HFFc6 (cell line): ENCODE measurements at regions not wholly inside any gene's neighbourhood (a gene's known extent, or its start where the extent isn't known, plus 50 kb on each side); places are given as distances from the start of the nearest gene placed in this dataset.
"Not testable (repeated sequence)": the region's sequence is repeated elsewhere in the genome, so short reads cannot be mapped to it uniquely, and the experiment has no call there.

Experiments
- DNase-seq: peaks from one replicate; pipeline ENCODE4 v3.0.0-alpha.2; 2018
- H3K27ac Mint-ChIP-seq: 2 replicates; pipeline ENCODE4 v1.8.0; 2020; ENCODE audit warnings: mild to moderate bottlenecking, mixed read lengths
- H3K27me3 Mint-ChIP-seq: 2 replicates; pipeline ENCODE4 v1.8.0; 2021; ENCODE audit warnings: mild to moderate bottlenecking, moderate library complexity, mixed read lengths; ENCODE audit not compliant: insufficient read depth
- H3K36me3 Mint-ChIP-seq: 2 replicates; pipeline ENCODE4 v1.8.0; 2021; ENCODE audit warnings: low read depth, mixed read lengths
- H3K4me1 Mint-ChIP-seq: 2 replicates; pipeline ENCODE4 v1.8.0; 2020; ENCODE audit warnings: low read depth, mixed read lengths
- H3K4me3 Mint-ChIP-seq: 2 replicates; pipeline ENCODE4 v1.8.0; 2020; ENCODE audit warnings: mild to moderate bottlenecking, moderate library complexity, mixed read lengths
- H3K9me3 Mint-ChIP-seq: 2 replicates; pipeline ENCODE4 v1.8.0; 2020; ENCODE audit warnings: mild to moderate bottlenecking, mixed read lengths
- CTCF ChIP-seq: fragments of 200-600 bp; sonication (generic); IDR thresholded peaks from 2 replicates; pipeline ENCODE4 v1.5.0; 2021; ENCODE audit warnings: antibody characterized with exemption, mild to moderate bottlenecking

GRCh38 chr12:88720785-88721650 is 140.7 kb upstream of the KITLG start:
- Mint-ChIP-seq H3K36me3 (no peaks in the 10 kb centered on the region; the same call in 1 of the 2 replicates), H3K4me3 (no peak overlapping the region), H3K4me1 (peaks cover 14% of the 10 kb centered on the region), H3K9me3 (no peaks in the 10 kb centered on the region), H3K27ac (no peak overlapping the region), H3K27me3 (no peaks in the 10 kb centered on the region)
- TF ChIP-seq CTCF = no peak
- no peak for DNase-seq

GRCh38 chr12:88720231-88720630 is 140.0 kb upstream of the KITLG start:
- Mint-ChIP-seq H3K36me3 (no peaks in the 10 kb centered on the region; the same call in 1 of the 2 replicates), H3K4me3 (no peak overlapping the region), H3K4me1 (peaks cover 7% of the 10 kb centered on the region), H3K27ac (no peak overlapping the region), H3K27me3 (no peaks in the 10 kb centered on the region), H3K9me3 (no peaks in the 10 kb centered on the region)
- no peak for TF ChIP-seq CTCF
- no peak for DNase-seq

- no peak for TF ChIP-seq CTCF
- Mint-ChIP-seq H3K4me1 (peaks cover 5% of the 10 kb centered on the region; the same call in 1 of the 2 replicates), H3K4me3 (no peak overlapping the region), H3K27me3 (no peaks in the 10 kb centered on the region), H3K27ac (no peak overlapping the region), H3K9me3 (no peaks in the 10 kb centered on the region), H3K36me3 (no peaks in the 10 kb centered on the region)
- no peak for DNase-seq
Observed at GRCh38 chr12:88717188-88717587, 136.9 kb upstream of the KITLG start.

GRCh38 chr12:88716240-88716639 is 136.0 kb upstream of the KITLG start:
- Mint-ChIP-seq H3K27me3 (no peaks in the 10 kb centered on the region), H3K36me3 (no peaks in the 10 kb centered on the region), H3K27ac (no peak overlapping the region), H3K4me3 (no peak overlapping the region), H3K4me1 (peaks cover 5% of the 10 kb centered on the region; the same call in 1 of the 2 replicates), H3K9me3 (no peaks in the 10 kb centered on the region)
- TF ChIP-seq CTCF = no peak
- DNase-seq = no peak

GRCh38 chr12:88715673-88716072 is 135.4 kb upstream of the KITLG start:
- H3K4me3 Mint-ChIP-seq = no peak overlapping the region
- TF ChIP-seq CTCF = no peak
- no peaks in the 10 kb centered on the region for H3K27me3 Mint-ChIP-seq
- no peak for DNase-seq
- H3K36me3 Mint-ChIP-seq = no peaks in the 10 kb centered on the region
- H3K4me1 Mint-ChIP-seq = peaks cover 5% of the 10 kb centered on the region; the same call in 1 of the 2 replicates
- H3K9me3 Mint-ChIP-seq = no peaks in the 10 kb centered on the region
- H3K27ac Mint-ChIP-seq = no peak overlapping the region

- not testable (repeated sequence) for H3K36me3 Mint-ChIP-seq, H3K4me3 Mint-ChIP-seq, DNase-seq, H3K9me3 Mint-ChIP-seq, H3K4me1 Mint-ChIP-seq, H3K27ac Mint-ChIP-seq, H3K27me3 Mint-ChIP-seq
Observed at GRCh38 chr12:88714263-88714882, 134.1 kb upstream of the KITLG start.
